Mesothelial cell of epicardium (in vitro differentiated cells): ENCODE measurements at regions not wholly inside any gene's neighbourhood (a gene's known extent, or its start where the extent isn't known, plus 50 kb on each side); places are given as distances from the start of the nearest gene placed in this dataset.

Experiments used
- DNase-seq, 2 experiments: peaks; one replicate each; pipeline ENCODE4 v3.0.0; 2021; ENCODE audit warnings: low spot score in 2 of 2; ENCODE audit not compliant: unreplicated experiment in 2 of 2
- H3K27ac Mint-ChIP-seq: 2 replicates; pipeline ENCODE4 v1.8.0; 2021; ENCODE audit warnings: mixed read lengths
- H3K27me3 Mint-ChIP-seq: 2 replicates; pipeline ENCODE4 v1.8.0; 2021; ENCODE audit warnings: low read depth, mixed read lengths
- H3K36me3 Mint-ChIP-seq: 2 replicates; pipeline ENCODE4 v1.8.0; 2021; ENCODE audit warnings: mixed read lengths
- H3K4me1 Mint-ChIP-seq: 2 replicates; pipeline ENCODE4 v1.8.0; 2021; ENCODE audit warnings: mixed read lengths
- H3K4me3 Mint-ChIP-seq: 2 replicates; pipeline ENCODE4 v1.8.0; 2021; ENCODE audit warnings: mild to moderate bottlenecking, moderate library complexity, mixed read lengths
- H3K9me3 Mint-ChIP-seq: 2 replicates; pipeline ENCODE4 v1.8.0; 2021; ENCODE audit warnings: mixed read lengths
- CTCF ChIP-seq: fragments of 200-600 bp; sonication (generic); IDR thresholded peaks from one replicate; pipeline ENCODE4 v1.5.0; 2021; ENCODE audit warnings: antibody characterized with exemption; ENCODE audit not compliant: unreplicated experiment

- Mint-ChIP-seq H3K27me3 (peaks cover 50% of the 10 kb centered on the region), H3K27ac (no peak overlapping the region), H3K4me1 (no peaks in the 10 kb centered on the region), H3K36me3 (no peaks in the 10 kb centered on the region), H3K9me3 (peaks cover 3% of the 10 kb centered on the region), H3K4me3 (no peak overlapping the region)
- no peak for DNase-seq
- TF ChIP-seq CTCF, result no peak
Measured at GRCh38 chr7:72492461-72493065, 80.4 kb upstream of the CALN1 start.

GRCh38 chr7:72490301-72490700 lies 78.2 kb upstream of the CALN1 start:
- TF ChIP-seq CTCF, result no peak
- peaks cover 56% of the 10 kb centered on the region for H3K27me3 Mint-ChIP-seq
- H3K27ac Mint-ChIP-seq, result no peak overlapping the region
- no peaks in the 10 kb centered on the region for H3K36me3 Mint-ChIP-seq
- H3K4me3 Mint-ChIP-seq, result no peak overlapping the region
- H3K4me1 Mint-ChIP-seq, result no peaks in the 10 kb centered on the region
- no peaks in the 10 kb centered on the region for H3K9me3 Mint-ChIP-seq
- DNase-seq, result no peak

- no peak for DNase-seq
- Mint-ChIP-seq H3K36me3 (no peaks in the 10 kb centered on the region), H3K27me3 (peaks cover 19% of the 10 kb centered on the region), H3K9me3 (peaks cover 11% of the 10 kb centered on the region), H3K4me3 (no peak overlapping the region), H3K27ac (no peak overlapping the region), H3K4me1 (no peaks in the 10 kb centered on the region)
- no peak for TF ChIP-seq CTCF
Measured at GRCh38 chr7:72481934-72482333, 69.8 kb upstream of the CALN1 start.

DNA sequence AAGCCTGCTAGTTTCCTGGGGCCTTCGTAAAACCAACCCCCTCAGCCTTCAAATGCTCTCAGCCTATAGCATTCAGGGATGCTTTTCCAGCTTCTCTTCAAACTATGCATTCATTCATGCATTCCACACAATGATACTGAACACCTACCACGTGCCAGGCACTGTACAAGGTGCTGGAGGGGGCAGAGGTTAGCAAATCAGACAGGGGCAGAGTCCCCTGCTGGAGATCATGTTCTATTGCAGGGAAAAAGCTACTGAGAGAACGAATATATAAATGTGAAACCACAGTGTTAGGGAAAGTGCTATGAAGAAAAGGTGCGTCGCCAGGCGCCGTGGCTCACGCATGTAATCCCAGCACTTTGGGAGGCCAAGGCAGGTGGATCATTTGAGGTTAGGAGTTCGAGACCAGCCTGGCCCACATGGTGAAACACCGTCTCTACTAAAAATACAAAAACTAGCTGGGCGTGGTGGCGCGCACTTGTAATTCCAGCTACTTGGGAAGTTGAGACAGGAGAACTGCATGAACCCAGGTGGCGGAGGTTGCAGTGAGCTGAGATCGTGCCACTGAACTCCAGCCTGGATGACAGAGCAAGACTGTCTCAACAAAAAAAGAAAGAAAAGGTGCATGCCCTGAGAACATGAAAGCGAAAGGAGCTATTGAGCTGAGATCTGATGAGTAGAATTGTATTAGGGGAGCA lies 64.6 kb upstream of the CALN1 start:
- Mint-ChIP-seq H3K27ac (no peak overlapping the region), H3K27me3 (peaks cover 19% of the 10 kb centered on the region), H3K4me3 (no peak overlapping the region), H3K9me3 (peaks cover 14% of the 10 kb centered on the region), H3K4me1 (no peaks in the 10 kb centered on the region), H3K36me3 (no peaks in the 10 kb centered on the region)
- peak; percentile 23 for TF ChIP-seq CTCF
- DNase-seq, result no peak

DNA sequence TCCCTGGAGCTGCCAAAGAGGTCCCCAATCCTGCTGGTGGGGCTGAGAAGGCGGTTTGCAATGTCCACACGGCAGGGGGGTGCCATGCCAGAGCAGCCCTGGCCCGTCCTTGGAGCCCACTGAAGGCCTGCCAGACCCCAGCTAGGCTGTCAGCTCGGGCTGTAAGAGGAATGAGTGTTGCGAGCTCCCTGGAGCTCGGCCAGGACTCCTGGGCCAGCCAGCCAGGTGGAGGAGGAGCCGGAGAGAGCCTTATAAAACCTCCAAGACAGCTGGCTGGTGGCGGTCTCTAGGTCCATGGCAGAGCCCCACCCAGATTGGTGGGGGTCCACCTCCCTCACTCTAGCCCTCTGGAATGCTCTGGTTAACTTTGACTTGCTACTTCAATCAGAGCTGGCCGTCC lies 55.1 kb upstream of the CALN1 start:
- Mint-ChIP-seq H3K4me3 (no peak overlapping the region), H3K4me1 (no peaks in the 10 kb centered on the region), H3K27ac (no peak overlapping the region), H3K9me3 (peaks cover 15% of the 10 kb centered on the region), H3K27me3 (peaks cover 43% of the 10 kb centered on the region), H3K36me3 (no peaks in the 10 kb centered on the region)
- DNase-seq, result no peak
- TF ChIP-seq CTCF, result no peak
